Epithelial cell of prostate (primary cell): ENCODE measurements at regions not wholly inside any gene's neighbourhood (a gene's known extent, or its start where the extent isn't known, plus 50 kb on each side); places are given as distances from the start of the nearest gene placed in this dataset.
"Not testable (repeated sequence)": the region's sequence is repeated elsewhere in the genome, so short reads cannot be mapped to it uniquely, and the experiment has no call there.

Experiments used
- DNase-seq: peaks from one replicate; pipeline ENCODE4 v3.0.0-alpha.2; 2011; ENCODE audit warnings: low read depth, low spot score
- H3K27ac ChIP-seq: fragments of 450-650 bp; 2 replicates; pipeline ENCODE4 v1.5.1; 2017; ENCODE audit warnings: mild to moderate bottlenecking

GRCh38 chr6:14216946-14217684, 99.5 kb downstream of the CD83 start:
- DNase-seq = no peak

GRCh38 chr6:14217728-14218518, 100.4 kb downstream of the CD83 start:
- no peak for DNase-seq
- no peak overlapping the region for H3K27ac ChIP-seq

More at GRCh38 chr6:14216946-14217684, 99.5 kb downstream of the CD83 start:
- no peak overlapping the region for H3K27ac ChIP-seq

GRCh38 chr6:14218519-14218800, 100.9 kb downstream of the CD83 start:
- H3K27ac ChIP-seq = no peak overlapping the region
- DNase-seq = no peak

- H3K27ac ChIP-seq = no peak overlapping the region
- no peak for DNase-seq
Observed at GRCh38 chr6:14221564-14222279, 104.2 kb downstream of the CD83 start.

GRCh38 chr6:14222956-14223355, 105.4 kb downstream of the CD83 start:
- H3K27ac ChIP-seq = no peak overlapping the region
- DNase-seq = no peak

GRCh38 chr6:14224359-14225103, 107.0 kb downstream of the CD83 start:
- H3K27ac ChIP-seq = no peak overlapping the region
- DNase-seq = no peak

- no peak for DNase-seq
- H3K27ac ChIP-seq = no peak overlapping the region
Observed at GRCh38 chr6:14226051-14226660, 108.6 kb downstream of the CD83 start.

- H3K27ac ChIP-seq = no peak overlapping the region
- DNase-seq = no peak
Observed at GRCh38 chr6:14228571-14228970, 111.0 kb downstream of the CD83 start.

GRCh38 chr6:14231071-14231483, 113.5 kb downstream of the CD83 start:
- no peak overlapping the region for H3K27ac ChIP-seq
- DNase-seq = no peak

- no peak for DNase-seq
- H3K27ac ChIP-seq = no peak overlapping the region
Observed at GRCh38 chr6:14231501-14232280, 114.1 kb downstream of the CD83 start.

GRCh38 chr6:14232889-14233288, 115.3 kb downstream of the CD83 start:
- no peak for DNase-seq
- no peak overlapping the region for H3K27ac ChIP-seq

- DNase-seq = no peak
- H3K27ac ChIP-seq = no peak overlapping the region
Observed at GRCh38 chr6:14235653-14236356, 118.2 kb downstream of the CD83 start.

- no peak for DNase-seq
Observed at GRCh38 chr6:14239097-14239496, 121.5 kb downstream of the CD83 start.

GRCh38 chr6:14240411-14241166, 123.0 kb downstream of the CD83 start:
- H3K27ac ChIP-seq = no peak overlapping the region
- no peak for DNase-seq

More at GRCh38 chr6:14239097-14239496, 121.5 kb downstream of the CD83 start:
- H3K27ac ChIP-seq = no peak overlapping the region

- no peak overlapping the region for H3K27ac ChIP-seq
Observed at GRCh38 chr6:14241255-14242070, 123.9 kb downstream of the CD83 start.

GRCh38 chr6:14242912-14243311, 125.3 kb downstream of the CD83 start:
- not testable (repeated sequence) for DNase-seq, H3K27ac ChIP-seq

More at GRCh38 chr6:14241255-14242070, 123.9 kb downstream of the CD83 start:
- DNase-seq = no peak

- DNase-seq = no peak
- H3K27ac ChIP-seq = no peak overlapping the region
Observed at GRCh38 chr6:14243597-14243996, 126.0 kb downstream of the CD83 start.
